Thoracic aorta (tissue), 2 donors: ENCODE measurements at regions not wholly inside any gene's neighbourhood (a gene's known extent, or its start where the extent isn't known, plus 50 kb on each side); places are given as distances from the start of the nearest gene placed in this dataset.

Source experiments
- ATAC-seq: fragments of 150-250 bp; one replicate; pipeline ENCODE4 v1.8.0; 2017; ENCODE audit warnings: low read depth; ENCODE audit not compliant: insufficient number of reproducible peaks, low FRiP score
- DNase-seq: peaks from one replicate; pipeline ENCODE4 v3.0.0-alpha.2; 2020; ENCODE audit warnings: low spot score
- H3K27ac ChIP-seq, 2 donors: fragments of 200-600 bp; sonication (generic); 1 replicate in 1 of 2; 2 replicates in 1 of 2; pipeline ENCODE4 v1.5.1; 2016; ENCODE audit warnings: mild to moderate bottlenecking in 2 of 2, moderate library complexity in 2 of 2
- H3K27me3 ChIP-seq: fragments of 200-600 bp; sonication (generic); replicated peaks from 2 replicates; pipeline ENCODE4 v1.6.0; 2016; ENCODE audit warnings: mild to moderate bottlenecking; ENCODE audit not compliant: insufficient read depth
- H3K36me3 ChIP-seq: fragments of 200-600 bp; sonication (generic); one replicate; pipeline ENCODE4 v1.5.1; 2016
- H3K4me1 ChIP-seq, 2 donors: fragments of 200-600 bp; sonication (generic); 1 replicate in 1 of 2; 2 replicates in 1 of 2; pipeline versions ENCODE4 v1.5.1 to v1.6.0; 2016; ENCODE audit warnings: low read depth in 2 of 2, mild to moderate bottlenecking in 1 of 2; ENCODE audit not compliant: control insufficient read depth in 1 of 2
- H3K4me3 ChIP-seq: fragments of 200-600 bp; sonication (generic); 2 replicates; pipeline ENCODE4 v1.5.1; 2016; ENCODE audit warnings: mild to moderate bottlenecking
- H3K9me3 ChIP-seq: fragments of 200-600 bp; sonication (generic); 2 replicates; pipeline ENCODE4 v1.5.1; 2016
- CTCF ChIP-seq: fragments of 200-600 bp; sonication (generic); IDR thresholded peaks from one replicate; pipeline ENCODE4 v1.5.1; 2019; ENCODE audit warnings: antibody characterized with exemption

DNA sequence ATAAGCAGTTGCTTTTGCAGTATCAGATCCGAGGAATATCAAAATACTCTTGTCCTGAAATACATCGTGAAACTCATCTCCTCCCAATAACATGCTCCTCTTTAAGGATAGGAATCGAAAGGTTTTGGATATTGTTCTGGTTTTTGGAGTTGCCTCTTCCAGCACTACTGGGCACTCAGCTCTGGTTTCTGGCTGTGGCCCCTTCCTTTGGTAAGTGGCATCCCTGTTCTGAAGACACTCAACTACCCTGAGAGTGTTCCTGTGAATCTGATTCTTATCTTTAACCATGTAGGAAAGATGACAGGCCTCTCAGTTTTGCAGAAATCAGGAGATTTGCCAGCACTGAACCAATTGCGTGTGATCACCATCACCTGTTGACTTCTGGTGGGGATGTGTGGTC is 327.5 kb upstream of the TBL1XR1 start:
- Histone ChIP-seq H3K9me3 (no peaks in the 10 kb centered on the region), H3K27me3 (no peaks in the 10 kb centered on the region), H3K27ac (no peak overlapping the region), H3K4me1 (peaks cover 5 to 10% of the 10 kb centered on the region in 2 donors), H3K4me3 (no peak overlapping the region), H3K36me3 (no peaks in the 10 kb centered on the region)
- DNase-seq (no peak), ATAC-seq (no peak)
- no peak for TF ChIP-seq CTCF

DNA sequence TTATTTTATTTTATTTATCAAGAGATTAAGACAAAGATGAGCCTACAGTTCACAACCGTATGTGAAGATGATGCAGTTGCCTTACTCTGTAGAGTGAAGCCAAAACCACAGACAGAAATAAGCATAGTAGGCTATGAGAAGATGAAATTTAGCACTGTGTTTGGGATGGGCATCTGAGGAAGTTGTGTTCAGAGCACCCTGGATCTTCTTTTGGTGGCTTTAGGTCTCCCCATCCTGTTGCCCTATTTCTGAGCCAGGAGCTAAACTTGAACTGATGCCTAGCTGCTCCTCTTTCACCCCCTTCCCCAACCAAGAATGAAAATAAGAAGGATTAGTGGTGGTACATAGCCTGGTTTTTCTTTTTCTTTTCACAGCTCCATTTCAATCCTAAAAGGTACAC is 328.1 kb upstream of the TBL1XR1 start:
- Histone ChIP-seq H3K4me3 (no peak overlapping the region), H3K4me1 (peaks cover 12 to 16% of the 10 kb centered on the region in 2 donors), H3K9me3 (no peaks in the 10 kb centered on the region), H3K27ac (no peak overlapping the region), H3K36me3 (no peaks in the 10 kb centered on the region), H3K27me3 (no peaks in the 10 kb centered on the region)
- no peak for ATAC-seq
- no peak for DNase-seq
- TF ChIP-seq CTCF: no peak

GRCh38 chr3:177525987-177526712 is 328.9 kb upstream of the TBL1XR1 start:
- Histone ChIP-seq H3K27me3 (no peaks in the 10 kb centered on the region), H3K4me1 (peaks cover 15 to 23% of the 10 kb centered on the region in 2 donors), H3K36me3 (no peaks in the 10 kb centered on the region), H3K9me3 (no peaks in the 10 kb centered on the region), H3K27ac (no peak overlapping the region), H3K4me3 (no peak overlapping the region)
- DNase-seq (no peak), ATAC-seq (no peak)
- no peak for TF ChIP-seq CTCF

GRCh38 chr3:177527182-177527581 is 329.9 kb upstream of the TBL1XR1 start:
- no peaks in the 10 kb centered on the region for H3K27me3 ChIP-seq
- ATAC-seq (no peak), DNase-seq (no peak)
- no peak overlapping the region for H3K4me3 ChIP-seq
- H3K4me1 ChIP-seq: peaks cover 15 to 24% of the 10 kb centered on the region in 2 donors
- no peak overlapping the region for H3K27ac ChIP-seq
- H3K36me3 ChIP-seq: no peaks in the 10 kb centered on the region
- TF ChIP-seq CTCF: no peak
- no peaks in the 10 kb centered on the region for H3K9me3 ChIP-seq

GRCh38 chr3:177528306-177529070 is 331.2 kb upstream of the TBL1XR1 start:
- no peak overlapping the region for H3K27ac ChIP-seq

More at GRCh38 chr3:177528306-177529070, 331.2 kb upstream of the TBL1XR1 start:
- no peaks in the 10 kb centered on the region for H3K27me3 ChIP-seq
- DNase-seq (no peak), ATAC-seq (no peak)
- no peaks in the 10 kb centered on the region for H3K9me3 ChIP-seq
- peaks cover 15 to 24% of the 10 kb centered on the region in 2 donors for H3K4me1 ChIP-seq
- no peaks in the 10 kb centered on the region for H3K36me3 ChIP-seq
- H3K4me3 ChIP-seq: no peak overlapping the region
- no peak for TF ChIP-seq CTCF
